ENCODE measurements at regions not wholly inside any gene's neighbourhood (a gene's known extent, or its start where the extent isn't known, plus 50 kb on each side); places are given as distances from the start of the nearest gene placed in this dataset.

- no peak for TF ChIP-seq SUZ12 (IDR thresholded peaks at IDR 0.05; ENCODE audit: extremely low read depth, insufficient read depth, insufficient read length)
- no peak for TF ChIP-seq ZNF274 (IDR thresholded peaks at IDR 0.05; ENCODE audit: low read depth, low read length)
Observed at GRCh38 chr1:84756001-84756400, 65.7 kb upstream of the SSX2IP start.
